ENCODE measurements at regions not wholly inside any gene's neighbourhood (a gene's known extent, or its start where the extent isn't known, plus 50 kb on each side); places are given as distances from the start of the nearest gene placed in this dataset.

DNA sequence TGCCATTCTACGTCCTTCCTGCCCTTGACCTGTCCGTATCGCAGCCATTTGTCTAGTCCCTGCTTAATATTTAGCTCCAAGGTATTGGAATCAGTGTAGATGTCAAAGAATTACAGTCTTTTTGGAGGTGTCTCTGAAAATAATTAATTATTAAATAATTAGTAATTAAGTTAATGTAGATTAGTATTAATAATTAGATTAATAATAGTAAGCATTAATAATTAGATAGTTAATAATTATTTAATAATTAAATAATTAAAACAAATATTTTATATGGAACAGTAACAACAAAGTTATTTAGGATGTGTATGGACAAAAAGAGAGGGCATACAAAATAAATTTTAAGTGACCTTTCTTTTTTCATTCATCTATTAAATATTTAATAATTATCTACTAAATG lies 639.6 kb downstream of the AACS start:
- Histone ChIP-seq H3K4me2 (no peak overlapping the region), H3K27me3 (ENCODE audit: insufficient read depth) (no peaks in the 10 kb centered on the region), H3K9me2 (ENCODE audit: insufficient read depth) (no peaks in the 10 kb centered on the region), H3F3A (replicated peaks; ENCODE audit: low read depth) (no peaks in the 10 kb centered on the region), H2AFZ (no peak overlapping the region), H3K79me2 (replicated peaks; ENCODE audit: insufficient read depth) (no peaks in the 10 kb centered on the region), H3K27ac (ENCODE audit: low read depth) (no peak overlapping the region), H4K20me1 (replicated peaks; ENCODE audit: insufficient read depth) (no peaks in the 10 kb centered on the region), H3K36me3 (ENCODE audit: insufficient read depth) (no peaks in the 10 kb centered on the region), H3K4me3 (no peak overlapping the region), H3K4me1 (ENCODE audit: insufficient read depth) (no peaks in the 10 kb centered on the region)
- no peak overlapping the region for H3K4me3 Mint-ChIP-seq
- no peak overlapping the region for H3K27ac Mint-ChIP-seq
- no peak for DNase-seq (ENCODE audit: low spot score)
- no peaks in the 10 kb centered on the region for H3K4me1 Mint-ChIP-seq
- no peak for ATAC-seq
- peaks cover 22% of the 10 kb centered on the region; the same call in 2 of the 3 replicates for H3K36me3 Mint-ChIP-seq (ENCODE audit: low read depth)
- TF ChIP-seq, protein P1, sequence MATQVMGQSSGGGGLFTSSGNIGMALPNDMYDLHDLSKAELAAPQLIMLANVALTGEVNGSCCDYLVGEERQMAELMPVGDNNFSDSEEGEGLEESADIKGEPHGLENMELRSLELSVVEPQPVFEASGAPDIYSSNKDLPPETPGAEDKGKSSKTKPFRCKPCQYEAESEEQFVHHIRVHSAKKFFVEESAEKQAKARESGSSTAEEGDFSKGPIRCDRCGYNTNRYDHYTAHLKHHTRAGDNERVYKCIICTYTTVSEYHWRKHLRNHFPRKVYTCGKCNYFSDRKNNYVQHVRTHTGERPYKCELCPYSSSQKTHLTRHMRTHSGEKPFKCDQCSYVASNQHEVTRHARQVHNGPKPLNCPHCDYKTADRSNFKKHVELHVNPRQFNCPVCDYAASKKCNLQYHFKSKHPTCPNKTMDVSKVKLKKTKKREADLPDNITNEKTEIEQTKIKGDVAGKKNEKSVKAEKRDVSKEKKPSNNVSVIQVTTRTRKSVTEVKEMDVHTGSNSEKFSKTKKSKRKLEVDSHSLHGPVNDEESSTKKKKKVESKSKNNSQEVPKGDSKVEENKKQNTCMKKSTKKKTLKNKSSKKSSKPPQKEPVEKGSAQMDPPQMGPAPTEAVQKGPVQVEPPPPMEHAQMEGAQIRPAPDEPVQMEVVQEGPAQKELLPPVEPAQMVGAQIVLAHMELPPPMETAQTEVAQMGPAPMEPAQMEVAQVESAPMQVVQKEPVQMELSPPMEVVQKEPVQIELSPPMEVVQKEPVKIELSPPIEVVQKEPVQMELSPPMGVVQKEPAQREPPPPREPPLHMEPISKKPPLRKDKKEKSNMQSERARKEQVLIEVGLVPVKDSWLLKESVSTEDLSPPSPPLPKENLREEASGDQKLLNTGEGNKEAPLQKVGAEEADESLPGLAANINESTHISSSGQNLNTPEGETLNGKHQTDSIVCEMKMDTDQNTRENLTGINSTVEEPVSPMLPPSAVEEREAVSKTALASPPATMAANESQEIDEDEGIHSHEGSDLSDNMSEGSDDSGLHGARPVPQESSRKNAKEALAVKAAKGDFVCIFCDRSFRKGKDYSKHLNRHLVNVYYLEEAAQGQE (IDR thresholded peaks at IDR 0.05; ENCODE audit: unreplicated experiment): no peak
- TF ChIP-seq CREB1 (CRISPR knock-in tag; IDR thresholded peaks at IDR 0.05; ENCODE audit: low read depth) (no peak), NANOG (IDR thresholded peaks at IDR 0.05; ENCODE audit: borderline replicate concordance) (no peak), EZH2phosphoT487 (IDR thresholded peaks at IDR 0.05; ENCODE audit: unreplicated experiment) (no peak), ZNF114 (CRISPR knock-in tag; IDR thresholded peaks at IDR 0.05) (no peak), STAT1 (IDR thresholded peaks at IDR 0.05; ENCODE audit: unreplicated experiment) (no peak), ZNF331 (CRISPR knock-in tag; IDR thresholded peaks at IDR 0.05; ENCODE audit: low read depth) (no peak), POLR2AphosphoS5 (IDR thresholded peaks at IDR 0.05; ENCODE audit: low read depth) (no peak), ETS1 (IDR thresholded peaks at IDR 0.05) (no peak), JUNB (IDR thresholded peaks at IDR 0.05; ENCODE audit: unreplicated experiment) (no peak), EZH2 (IDR thresholded peaks at IDR 0.05; ENCODE audit: low read depth, unreplicated experiment) (no peak)
- TF ChIP-seq, protein P2, sequence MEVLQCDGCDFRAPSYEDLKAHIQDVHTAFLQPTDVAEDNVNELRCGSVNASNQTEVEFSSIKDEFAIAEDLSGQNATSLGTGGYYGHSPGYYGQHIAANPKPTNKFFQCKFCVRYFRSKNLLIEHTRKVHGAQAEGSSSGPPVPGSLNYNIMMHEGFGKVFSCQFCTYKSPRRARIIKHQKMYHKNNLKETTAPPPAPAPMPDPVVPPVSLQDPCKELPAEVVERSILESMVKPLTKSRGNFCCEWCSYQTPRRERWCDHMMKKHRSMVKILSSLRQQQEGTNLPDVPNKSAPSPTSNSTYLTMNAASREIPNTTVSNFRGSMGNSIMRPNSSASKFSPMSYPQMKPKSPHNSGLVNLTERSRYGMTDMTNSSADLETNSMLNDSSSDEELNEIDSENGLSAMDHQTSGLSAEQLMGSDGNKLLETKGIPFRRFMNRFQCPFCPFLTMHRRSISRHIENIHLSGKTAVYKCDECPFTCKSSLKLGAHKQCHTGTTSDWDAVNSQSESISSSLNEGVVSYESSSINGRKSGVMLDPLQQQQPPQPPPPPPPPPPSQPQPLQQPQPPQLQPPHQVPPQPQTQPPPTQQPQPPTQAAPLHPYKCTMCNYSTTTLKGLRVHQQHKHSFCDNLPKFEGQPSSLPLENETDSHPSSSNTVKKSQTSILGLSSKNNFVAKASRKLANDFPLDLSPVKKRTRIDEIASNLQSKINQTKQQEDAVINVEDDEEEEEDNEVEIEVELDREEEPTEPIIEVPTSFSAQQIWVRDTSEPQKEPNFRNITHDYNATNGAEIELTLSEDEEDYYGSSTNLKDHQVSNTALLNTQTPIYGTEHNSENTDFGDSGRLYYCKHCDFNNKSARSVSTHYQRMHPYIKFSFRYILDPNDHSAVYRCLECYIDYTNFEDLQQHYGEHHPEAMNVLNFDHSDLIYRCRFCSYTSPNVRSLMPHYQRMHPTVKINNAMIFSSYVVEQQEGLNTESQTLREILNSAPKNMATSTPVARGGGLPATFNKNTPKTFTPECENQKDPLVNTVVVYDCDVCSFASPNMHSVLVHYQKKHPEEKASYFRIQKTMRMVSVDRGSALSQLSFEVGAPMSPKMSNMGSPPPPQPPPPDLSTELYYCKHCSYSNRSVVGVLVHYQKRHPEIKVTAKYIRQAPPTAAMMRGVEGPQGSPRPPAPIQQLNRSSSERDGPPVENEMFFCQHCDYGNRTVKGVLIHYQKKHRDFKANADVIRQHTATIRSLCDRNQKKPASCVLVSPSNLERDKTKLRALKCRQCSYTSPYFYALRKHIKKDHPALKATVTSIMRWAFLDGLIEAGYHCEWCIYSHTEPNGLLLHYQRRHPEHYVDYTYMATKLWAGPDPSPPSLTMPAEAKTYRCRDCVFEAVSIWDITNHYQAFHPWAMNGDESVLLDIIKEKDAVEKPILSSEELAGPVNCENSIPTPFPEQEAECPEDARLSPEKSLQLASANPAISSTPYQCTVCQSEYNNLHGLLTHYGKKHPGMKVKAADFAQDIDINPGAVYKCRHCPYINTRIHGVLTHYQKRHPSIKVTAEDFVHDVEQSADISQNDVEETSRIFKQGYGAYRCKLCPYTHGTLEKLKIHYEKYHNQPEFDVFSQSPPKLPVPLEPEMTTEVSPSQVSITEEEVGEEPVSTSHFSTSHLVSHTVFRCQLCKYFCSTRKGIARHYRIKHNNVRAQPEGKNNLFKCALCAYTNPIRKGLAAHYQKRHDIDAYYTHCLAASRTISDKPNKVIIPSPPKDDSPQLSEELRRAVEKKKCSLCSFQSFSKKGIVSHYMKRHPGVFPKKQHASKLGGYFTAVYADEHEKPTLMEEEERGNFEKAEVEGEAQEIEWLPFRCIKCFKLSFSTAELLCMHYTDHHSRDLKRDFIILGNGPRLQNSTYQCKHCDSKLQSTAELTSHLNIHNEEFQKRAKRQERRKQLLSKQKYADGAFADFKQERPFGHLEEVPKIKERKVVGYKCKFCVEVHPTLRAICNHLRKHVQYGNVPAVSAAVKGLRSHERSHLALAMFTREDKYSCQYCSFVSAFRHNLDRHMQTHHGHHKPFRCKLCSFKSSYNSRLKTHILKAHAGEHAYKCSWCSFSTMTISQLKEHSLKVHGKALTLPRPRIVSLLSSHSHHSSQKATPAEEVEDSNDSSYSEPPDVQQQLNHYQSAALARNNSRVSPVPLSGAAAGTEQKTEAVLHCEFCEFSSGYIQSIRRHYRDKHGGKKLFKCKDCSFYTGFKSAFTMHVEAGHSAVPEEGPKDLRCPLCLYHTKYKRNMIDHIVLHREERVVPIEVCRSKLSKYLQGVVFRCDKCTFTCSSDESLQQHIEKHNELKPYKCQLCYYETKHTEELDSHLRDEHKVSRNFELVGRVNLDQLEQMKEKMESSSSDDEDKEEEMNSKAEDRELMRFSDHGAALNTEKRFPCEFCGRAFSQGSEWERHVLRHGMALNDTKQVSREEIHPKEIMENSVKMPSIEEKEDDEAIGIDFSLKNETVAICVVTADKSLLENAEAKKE (CRISPR knock-in tag; IDR thresholded peaks at IDR 0.05): no peak
- TF ChIP-seq, protein P3, sequence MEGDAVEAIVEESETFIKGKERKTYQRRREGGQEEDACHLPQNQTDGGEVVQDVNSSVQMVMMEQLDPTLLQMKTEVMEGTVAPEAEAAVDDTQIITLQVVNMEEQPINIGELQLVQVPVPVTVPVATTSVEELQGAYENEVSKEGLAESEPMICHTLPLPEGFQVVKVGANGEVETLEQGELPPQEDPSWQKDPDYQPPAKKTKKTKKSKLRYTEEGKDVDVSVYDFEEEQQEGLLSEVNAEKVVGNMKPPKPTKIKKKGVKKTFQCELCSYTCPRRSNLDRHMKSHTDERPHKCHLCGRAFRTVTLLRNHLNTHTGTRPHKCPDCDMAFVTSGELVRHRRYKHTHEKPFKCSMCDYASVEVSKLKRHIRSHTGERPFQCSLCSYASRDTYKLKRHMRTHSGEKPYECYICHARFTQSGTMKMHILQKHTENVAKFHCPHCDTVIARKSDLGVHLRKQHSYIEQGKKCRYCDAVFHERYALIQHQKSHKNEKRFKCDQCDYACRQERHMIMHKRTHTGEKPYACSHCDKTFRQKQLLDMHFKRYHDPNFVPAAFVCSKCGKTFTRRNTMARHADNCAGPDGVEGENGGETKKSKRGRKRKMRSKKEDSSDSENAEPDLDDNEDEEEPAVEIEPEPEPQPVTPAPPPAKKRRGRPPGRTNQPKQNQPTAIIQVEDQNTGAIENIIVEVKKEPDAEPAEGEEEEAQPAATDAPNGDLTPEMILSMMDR (conservative IDR thresholded peaks at IDR 0.05; ENCODE audit: low read depth in 2 of 2): no peak
- H3K9me3 Mint-ChIP-seq: peaks cover 92% of the 10 kb centered on the region
- no peaks in the 10 kb centered on the region for H3K27me3 Mint-ChIP-seq (ENCODE audit: insufficient read depth, low read depth, poor library complexity)
